CD1c-positive myeloid dendritic cell (primary cell): ENCODE measurements at regions not wholly inside any gene's neighbourhood (a gene's known extent, or its start where the extent isn't known, plus 50 kb on each side); places are given as distances from the start of the nearest gene placed in this dataset.

ENCODE experiments used
- DNase-seq: peaks from one replicate; pipeline ENCODE4 v3.0.0-alpha.2; 2016; ENCODE audit errors: extremely low spot score

DNA sequence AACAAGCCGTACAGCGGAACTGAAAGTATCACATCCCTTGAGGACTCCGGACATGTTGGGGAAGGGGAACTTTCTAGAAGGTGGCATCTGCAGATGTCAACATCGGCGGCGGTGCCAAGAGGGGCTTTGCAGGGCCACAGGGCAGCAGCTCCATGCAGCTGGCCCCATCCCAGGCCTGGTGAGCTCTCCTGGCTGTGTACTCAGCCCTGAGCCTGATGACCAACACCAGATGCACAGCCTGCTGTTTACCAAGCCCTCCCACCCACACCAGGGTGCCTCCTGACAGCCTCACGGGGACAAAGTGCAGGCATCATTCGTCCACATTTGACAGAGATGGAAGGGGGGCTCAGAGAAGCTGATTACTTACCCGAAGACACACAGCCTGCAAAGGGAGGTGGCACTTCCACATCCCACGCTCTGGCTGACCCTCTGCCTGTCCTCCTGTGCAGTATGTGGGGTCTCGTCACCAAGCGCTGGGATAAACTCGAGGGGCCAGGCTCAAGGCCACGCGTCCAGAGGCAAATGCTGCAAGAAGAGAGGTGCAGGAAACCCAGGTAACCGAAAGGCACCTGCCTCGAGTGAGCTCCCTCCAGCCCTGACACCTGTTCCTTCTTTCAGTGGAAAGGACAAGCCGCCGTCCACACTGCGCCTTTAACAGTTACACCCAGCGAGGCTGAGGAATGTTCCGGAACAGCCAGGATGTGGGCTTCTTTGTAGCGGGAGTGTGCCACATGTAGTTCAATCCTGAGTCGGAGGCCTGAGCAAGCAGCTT is 69.0 kb upstream of the ASAP2 start:
- DNase-seq, result peak; percentile 68

DNA sequence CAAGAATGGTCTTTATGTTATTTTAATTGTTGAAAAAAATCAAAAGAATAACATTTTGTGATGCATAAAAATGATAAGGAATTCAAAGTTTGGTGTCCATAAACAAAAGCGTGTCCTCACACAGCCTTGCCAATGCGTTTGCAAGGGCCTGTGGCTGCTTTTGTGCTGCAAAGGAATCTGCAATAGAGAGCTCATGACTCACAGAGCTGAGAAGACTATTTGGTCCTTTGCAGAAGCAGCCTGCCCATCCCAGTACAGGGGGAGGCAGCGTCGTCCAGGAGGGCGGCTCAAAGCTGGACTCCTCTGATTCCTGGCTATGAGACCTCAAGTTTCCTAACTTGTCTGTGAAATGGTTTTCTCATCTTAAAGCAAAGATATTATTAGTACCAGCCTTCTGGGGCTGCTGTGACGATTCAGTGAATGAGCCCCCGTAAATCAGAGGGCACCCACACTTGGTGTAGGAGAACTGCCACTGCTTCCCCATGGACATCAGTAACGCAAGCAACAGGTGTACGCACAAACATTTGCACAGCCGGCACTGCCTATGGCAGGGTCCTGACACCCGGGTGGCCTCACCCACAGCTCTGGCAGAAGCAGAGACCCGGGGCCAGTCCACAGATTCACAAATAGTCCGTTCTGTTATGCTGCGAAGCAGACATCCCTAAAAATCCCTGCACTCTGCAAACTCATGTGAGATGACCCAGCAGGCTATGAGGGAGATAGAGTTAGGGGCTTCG is 70.6 kb upstream of the ASAP2 start:
- no peak for DNase-seq

DNA sequence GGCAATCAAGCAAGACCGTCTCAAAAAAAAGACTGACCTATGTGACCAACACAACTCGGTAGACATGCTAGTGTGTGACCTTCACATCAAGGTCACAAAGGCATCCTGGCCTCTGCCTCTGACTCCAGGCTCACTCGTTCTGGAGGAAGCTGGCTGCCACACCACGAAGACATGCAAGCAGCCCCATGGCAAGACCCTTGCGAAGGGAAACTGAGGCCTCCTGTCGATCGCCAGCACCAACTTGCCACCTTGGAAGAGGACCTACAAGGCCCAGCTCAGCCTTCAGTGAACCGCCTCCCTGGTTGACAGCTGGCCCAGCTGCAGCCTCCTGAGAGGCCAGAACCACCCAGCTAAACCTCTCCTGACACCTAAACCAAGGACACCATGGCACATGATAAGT is 79.3 kb upstream of the ASAP2 start:
- DNase-seq, result no peak

DNA sequence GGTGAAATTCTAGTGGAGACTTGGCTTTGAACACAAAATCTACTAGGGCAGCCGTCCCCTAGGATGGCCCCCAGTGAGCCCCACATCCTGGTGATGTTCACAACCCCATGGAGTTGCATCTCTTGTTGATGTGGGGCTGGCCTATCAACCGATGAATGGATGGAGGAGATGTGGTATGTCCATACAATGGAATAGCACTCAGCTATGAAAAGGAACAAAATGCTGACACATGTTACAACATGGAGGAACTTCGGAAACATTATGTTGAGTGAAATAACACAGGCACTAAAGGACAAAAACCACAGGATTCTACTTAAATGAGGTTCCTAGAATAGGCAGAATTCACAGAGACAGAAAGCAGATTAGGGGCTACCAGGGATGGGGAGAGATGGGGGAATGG is 80.1 kb upstream of the ASAP2 start:
- DNase-seq, result no peak

DNA sequence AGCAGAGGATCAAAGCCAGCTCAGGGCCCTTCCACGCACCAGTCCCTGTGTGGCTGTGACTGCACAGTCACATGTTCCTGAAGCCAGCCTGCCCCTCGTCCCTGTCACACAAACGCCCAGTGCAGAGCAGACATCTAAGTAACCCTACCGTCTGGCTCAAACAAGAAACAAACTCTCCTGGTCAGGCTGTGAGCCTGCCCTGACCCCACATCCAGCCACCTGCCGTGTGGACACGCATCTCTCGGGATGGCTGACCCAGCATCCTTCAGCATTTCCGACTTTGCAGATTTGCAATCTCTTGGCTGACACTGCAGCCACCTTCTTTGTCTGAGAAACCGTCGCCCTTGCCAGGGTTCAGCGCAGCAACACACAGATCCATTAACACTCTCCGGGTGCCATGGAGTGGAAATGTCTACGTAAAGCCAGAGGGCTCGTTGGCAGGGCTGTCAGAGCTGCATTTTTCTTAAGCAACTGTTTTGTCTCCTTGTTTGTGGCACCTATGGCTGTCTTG is 82.3 kb upstream of the ASAP2 start:
- no peak for DNase-seq

DNA sequence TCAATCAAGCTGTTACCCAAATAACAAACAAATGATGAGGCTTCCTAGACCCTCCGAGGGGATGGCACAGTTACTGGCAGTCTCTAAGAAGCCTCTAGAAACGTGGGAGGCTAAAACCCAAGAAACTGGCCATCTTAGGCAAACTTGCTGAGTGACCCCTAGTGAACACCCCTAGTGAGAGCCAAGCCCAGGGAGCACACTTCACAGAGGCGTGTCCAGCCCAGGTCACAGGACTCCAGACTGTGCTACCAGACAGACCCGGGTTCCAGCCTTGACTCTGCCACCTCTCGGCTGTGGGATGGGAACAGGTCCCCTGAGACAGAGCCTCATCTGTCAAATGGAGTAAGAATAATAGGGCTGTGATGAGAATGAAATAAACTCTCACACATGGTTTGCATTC is 83.5 kb upstream of the ASAP2 start:
- no peak for DNase-seq

DNA sequence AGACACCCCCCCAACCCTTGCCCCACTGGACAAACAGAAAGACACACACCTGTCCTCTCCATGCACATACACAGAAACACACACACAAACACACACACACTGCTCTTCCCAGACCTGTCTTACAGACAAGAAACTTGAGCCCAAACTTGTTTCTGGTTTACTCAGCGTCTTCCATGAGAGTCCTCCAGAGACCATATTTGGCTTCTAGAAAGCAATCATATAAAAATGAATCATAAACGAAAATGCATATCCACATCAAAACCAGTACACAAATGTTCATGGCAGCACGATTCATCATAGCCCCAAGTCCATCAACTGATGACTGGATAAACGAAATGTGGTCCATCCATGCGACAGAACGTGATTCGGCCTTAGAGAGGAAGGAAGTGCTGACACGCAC is 84.2 kb upstream of the ASAP2 start:
- no peak for DNase-seq

DNA sequence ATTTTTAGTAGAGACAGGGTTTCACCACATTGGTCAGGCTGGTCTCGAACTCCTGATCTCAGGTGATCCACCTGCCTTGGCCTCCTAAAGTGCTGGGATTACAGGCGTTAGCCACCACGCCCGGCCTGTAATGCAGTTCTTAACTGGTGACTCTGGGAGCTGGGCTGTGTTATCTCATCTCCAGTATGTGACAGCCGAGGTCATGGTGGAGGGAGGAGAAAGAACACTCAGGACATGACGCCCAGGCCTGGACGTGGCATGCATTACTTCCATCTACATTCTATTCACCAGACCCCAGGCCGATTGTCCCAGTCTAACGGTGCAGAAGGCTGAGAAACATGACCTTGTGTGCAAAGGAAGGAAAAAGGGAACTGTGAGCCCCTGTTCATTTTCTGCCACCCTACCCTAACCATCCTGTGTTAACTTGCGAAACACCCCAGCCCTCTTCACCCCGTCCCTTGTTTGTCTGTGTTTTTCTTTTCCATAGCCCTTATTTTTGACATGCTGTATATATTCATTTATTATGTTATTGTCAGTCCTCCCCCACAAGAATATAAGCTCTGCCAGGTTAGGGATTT is 88.1 kb upstream of the ASAP2 start:
- no peak for DNase-seq

DNA sequence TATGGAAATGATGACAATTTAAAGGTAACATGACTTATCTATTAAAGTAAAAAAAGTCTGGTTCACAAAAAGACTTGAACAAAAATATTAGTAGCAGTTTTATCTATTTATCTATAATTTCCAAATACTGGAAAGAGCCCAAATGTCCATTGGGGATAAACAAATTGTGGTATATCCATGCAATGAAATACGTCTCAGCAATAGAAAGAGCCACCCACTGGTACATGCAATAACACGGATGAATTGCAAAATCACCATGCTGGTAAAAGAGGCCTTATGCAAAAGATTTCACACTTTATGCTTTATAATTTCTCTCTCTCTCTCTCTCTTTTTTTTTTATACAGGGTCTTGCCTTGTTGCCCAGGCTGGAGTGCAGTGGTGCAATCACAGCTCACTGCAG is 91.4 kb upstream of the ASAP2 start:
- DNase-seq, result no peak

DNA sequence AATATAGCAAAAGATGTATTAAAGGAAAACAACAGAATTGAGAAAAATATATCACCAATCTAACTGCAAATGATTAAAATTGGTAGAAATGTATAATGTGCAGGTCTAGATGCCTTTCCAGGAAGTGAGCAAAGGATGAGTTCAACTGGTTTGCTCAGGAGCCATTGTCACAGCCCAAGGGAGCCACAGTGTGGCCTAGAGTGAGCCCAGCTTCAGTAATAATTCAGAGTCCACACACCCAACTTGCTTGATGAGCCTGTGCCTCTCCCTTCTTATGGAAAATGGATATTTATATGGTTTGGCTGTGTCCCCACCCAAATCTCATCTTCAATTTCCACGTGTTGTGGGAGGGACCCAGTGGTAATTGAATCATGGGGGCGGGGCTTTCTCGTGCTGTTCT is 92.2 kb upstream of the ASAP2 start:
- no peak for DNase-seq

DNA sequence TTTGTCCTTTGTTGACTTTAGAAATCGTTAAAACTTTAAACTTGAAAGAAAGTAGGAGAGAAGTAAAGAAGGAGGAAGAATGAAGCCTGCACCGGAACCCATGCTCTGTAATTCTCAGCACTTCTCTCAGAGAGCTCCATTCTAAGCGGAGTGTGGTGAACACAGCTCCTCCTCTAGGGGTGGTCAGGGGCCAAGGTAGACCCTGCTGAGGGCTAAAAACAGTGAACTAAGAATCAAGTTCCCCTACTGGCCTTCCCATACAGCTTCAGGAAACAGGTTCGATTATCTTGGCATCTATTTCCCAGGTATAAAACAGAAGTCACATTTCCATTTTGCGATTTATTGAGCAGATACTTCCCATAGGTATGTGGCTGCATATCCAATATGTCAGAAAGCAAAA is 92.7 kb upstream of the ASAP2 start:
- no peak for DNase-seq

DNA sequence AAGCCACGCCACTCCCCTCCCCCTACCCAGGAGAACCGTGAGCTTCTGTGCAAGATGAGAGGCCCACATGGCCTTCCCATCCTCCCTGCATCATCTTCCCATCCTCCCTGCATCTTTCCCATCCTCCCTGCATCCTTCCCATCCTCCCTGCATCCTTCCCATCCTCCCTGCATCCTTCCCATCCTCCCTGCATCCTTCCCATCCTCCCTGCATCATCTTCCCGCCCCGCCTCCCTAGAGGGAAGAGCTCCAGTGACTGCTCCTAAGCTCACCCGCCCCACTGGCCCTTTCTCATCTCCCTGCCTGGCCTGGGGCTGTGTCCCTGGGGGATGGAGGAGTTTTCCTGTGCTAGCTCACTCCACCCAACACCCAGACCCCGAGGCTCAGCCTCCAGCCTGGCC is 93.3 kb upstream of the ASAP2 start:
- DNase-seq, result no peak

DNA sequence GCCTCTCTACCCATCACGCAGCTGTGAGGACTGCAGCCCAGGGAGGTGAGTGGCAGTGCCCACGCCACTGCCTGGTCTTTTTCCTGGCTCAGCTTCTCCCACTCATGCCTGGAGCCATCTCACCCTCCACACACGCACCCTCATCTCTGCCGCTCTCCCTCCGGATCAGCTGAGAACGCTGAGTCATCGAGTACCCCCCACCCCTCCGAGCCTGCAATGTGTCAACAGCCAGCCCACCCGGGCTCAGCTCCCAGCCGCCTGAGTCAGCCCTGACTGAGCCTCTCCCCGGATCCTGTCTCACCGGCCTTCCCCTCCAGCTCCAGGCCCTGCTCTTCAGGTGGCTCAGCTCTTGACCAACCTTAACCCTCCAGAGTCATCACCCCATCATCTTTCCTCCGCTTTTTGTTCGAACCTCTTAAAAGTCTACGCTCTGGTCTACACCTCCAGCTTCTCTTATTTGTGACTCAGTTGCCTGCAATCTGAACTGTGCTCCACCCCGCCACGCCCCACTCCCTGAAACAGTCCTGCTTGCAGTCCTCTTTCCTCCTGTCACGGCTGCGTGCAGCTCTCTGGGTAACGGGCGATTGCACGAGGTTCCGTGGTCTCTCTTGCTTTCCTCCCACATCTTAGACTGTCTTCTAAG is 94.4 kb upstream of the ASAP2 start:
- DNase-seq, result no peak

DNA sequence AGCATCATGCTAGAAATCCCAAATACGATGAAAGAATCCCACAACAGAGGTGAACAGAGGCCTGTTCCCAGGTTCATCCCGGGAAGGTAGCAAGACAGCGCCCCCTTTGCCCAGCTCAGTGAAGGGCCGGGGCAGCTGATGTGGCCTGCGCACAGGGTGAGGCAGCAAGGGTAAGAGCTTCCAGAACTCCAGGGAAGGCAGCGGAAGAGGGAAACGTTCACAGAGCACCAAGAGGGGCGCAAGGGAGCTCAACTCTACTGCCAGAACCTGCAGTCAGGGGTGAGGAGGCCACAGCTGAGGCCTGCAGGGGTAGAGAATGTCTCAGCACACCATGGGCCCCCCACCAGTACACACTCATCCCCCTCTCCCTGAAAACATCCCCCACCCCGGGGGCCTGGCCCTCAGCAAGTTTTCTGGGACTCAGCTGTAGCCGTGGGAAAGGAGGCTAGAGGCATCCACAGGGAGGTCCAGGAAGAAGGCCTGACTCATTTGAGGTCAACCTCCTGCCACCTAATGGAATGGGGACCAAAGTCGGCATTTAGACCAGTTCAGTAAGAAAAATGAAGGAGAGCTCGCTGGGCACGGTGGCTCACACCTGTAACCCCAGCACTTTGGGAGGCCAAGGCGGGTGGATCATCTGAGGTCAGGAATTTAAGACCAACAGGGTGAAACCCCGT is 95.6 kb upstream of the ASAP2 start:
- no peak for DNase-seq

DNA sequence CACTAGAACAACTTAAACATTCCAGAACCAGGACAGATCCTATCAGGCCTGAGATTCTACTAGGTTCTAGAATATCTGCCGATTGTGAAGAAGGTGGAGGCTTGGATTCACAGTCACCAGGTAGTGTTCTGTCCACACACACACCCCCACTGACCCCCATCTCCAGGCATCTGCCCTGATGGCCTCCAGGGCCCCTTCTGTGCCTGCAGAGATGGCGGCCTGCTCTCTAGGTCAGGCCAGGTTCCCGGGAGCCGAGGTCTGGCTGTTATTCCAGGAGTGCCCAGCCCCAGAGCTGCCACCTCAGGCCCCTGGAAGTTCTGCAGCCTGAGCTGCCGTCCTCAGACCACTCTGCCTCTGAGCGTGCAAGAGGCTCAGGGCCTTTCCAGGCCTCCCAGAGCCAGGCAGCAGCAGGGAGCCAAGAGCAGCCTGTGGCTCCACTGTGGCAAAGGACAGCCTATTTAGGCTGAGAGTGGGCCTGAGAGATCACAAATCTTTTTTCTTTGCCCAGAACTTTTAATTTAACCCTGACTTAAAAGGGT is 96.2 kb upstream of the ASAP2 start:
- DNase-seq, result no peak

DNA sequence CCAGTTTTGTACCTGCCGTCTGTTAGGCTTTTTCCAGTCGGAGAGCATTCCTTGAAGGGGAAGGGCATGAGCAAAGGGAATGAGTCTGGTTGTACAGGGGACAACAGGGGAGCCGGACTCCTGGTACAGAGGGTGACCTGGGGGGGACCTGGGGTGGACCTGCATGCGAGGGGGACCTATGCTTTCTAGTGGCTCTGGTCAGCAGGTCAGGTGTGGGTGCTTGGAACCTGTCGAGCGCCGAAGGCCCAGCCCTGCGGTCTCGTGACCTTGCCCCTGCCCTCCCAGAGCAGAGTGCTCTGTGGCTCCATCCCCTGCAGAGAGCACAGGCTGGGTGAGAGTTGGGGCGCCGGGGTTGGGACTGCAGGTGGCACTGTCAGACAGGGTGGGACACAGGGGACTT is 96.7 kb upstream of the ASAP2 start:
- no peak for DNase-seq

DNA sequence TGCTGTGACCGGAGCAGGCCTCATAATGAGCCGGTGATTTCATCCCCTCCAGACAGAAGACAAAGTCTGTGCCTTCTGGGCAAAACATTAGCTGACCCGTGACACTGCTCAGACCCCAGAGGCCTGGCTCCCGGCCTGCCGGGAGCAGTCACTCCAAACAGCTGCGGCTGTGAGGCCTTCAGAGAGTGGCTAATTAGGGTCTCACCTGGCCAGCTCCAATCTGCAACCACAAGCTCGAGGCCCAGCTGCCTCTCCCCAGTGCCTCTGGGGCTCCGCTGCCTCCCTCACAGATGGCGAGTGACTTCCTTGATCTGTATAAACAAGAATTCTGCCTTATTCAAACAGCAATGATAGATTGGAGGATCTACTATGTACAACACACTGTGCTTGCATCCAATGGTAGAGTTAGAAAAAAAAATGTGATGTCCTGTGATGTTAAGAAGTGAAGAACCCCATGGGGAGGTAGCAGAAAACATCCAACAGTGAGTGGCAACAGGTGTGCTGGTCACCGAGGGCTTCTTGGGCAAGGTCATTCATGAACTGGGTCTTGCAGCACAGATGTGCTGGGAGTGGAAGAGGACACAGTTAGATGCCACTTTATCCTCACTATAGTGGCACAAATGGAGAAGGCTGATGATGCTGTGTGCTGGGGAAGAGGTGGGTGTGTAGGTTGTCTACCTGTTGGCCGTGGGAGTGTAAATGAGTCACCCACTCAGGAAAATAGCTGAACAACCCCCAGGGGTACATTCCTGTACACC is 98.2 kb upstream of the ASAP2 start:
- DNase-seq, result no peak

DNA sequence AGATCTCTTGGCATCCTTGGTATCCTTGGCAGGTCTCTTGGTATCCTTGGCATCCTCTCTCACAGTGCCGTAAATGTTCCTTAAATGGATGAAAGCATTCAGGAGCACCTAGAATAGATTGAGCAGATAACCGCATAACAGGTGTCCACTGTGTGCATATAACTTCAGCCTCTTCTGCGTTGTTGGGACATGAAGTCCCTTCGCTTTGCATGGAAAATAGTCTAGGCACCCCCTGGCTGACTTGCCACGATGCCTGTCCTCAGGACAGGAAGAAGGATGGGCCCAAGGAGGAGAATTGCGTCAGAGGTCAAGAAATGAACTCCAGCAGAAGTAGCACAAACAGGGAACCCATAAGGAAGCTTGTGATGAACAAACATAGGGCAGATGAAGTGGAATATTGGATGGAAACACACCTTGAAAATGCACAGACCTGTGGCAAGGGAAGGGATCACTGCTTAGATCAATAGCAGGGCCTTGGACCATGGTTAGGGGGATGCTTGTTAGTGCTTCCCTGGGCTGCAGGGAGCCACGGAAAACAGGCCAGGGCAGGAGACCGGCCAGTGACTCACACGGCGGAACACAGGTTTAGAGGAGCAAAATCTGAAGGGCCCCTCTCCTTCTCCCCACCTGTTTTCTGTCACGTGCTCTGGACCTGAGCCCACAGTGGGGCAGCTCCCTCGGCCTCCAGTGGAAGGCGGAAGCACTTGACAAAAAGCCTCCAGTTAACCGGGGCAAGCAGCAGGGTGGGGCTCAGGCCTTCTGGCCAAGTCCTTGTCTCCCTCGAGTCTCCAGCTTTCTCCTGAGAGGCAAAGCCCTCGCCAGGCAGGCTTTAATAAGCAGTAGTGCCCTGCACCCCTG is 99.2 kb upstream of the ASAP2 start:
- DNase-seq, result no peak

DNA sequence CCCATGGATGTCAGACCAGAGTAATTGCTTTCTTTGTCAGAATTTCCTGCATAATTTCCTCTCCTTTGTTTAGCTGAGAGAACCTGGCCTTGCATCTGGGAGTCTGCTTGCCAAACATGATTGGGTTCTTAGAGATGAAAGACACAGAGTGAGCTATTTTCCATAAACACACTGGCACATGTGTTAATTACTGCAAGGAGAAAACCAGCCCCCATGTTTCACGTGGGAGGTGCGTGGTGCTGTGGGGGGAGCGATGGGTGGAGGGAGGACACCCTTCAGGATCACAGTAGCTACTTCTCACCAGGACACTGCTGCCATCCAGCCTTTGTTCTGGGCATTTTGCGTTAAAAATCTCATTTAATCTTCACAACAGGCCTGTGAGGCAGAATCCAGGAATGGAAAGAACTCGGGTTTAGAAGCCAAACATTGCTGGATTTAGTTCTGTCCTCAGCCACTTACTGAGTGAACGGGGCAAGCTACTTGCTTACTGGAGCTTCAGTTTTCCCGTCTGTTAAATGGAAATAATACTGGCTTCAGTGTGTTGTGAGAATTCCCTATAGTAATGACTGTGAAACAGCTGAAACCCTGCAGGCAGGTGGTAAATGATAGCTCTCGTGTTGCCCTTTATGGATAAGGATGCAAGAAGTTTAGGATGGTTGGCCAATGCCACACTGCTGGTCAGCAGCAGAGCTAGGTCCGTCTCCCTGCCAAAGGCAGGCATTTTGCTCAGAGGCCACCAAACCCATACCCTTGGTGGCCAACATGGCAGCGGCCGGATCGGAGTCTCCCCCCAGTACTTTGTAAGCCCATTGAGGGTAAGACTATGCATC is 100.1 kb upstream of the ASAP2 start:
- no peak for DNase-seq
